ENCODE measurements at regions not wholly inside any gene's neighbourhood (a gene's known extent, or its start where the extent isn't known, plus 50 kb on each side); places are given as distances from the start of the nearest gene placed in this dataset.

GRCh38 chr14:26395726-26396125, 202.1 kb downstream of the NOVA1 start:
- Histone ChIP-seq H3K36me3 (no peaks in the 10 kb centered on the region), H3K4me1 (no peaks in the 10 kb centered on the region), H3K27ac (no peak overlapping the region), H3K9me3 (no peaks in the 10 kb centered on the region), H3K4me3 (no peak overlapping the region), H3K27me3 (no peaks in the 10 kb centered on the region)
- no peak for TF ChIP-seq CTCF (IDR thresholded peaks at IDR 0.05)
- no peak for DNase-seq (ENCODE audit: low spot score)

GRCh38 chr14:26394150-26394810, 203.6 kb downstream of the NOVA1 start:
- H3K27ac ChIP-seq: no peak overlapping the region
- H3K4me3 ChIP-seq: no peak overlapping the region
- H3K27me3 ChIP-seq: no peaks in the 10 kb centered on the region
- H3K9me3 ChIP-seq: no peaks in the 10 kb centered on the region
- DNase-seq (ENCODE audit: low spot score): no peak
- TF ChIP-seq CTCF (IDR thresholded peaks at IDR 0.05): peak in 1 of 2 donors; percentile 49
- H3K36me3 ChIP-seq: no peaks in the 10 kb centered on the region
- no peaks in the 10 kb centered on the region for H3K4me1 ChIP-seq

GRCh38 chr14:26392498-26392897, 205.3 kb downstream of the NOVA1 start:
- Histone ChIP-seq H3K9me3 (no peaks in the 10 kb centered on the region), H3K27ac (no peak overlapping the region), H3K36me3 (no peaks in the 10 kb centered on the region), H3K4me1 (no peaks in the 10 kb centered on the region), H3K27me3 (no peaks in the 10 kb centered on the region), H3K4me3 (no peak overlapping the region)
- no peak for DNase-seq (ENCODE audit: low spot score)
- no peak for TF ChIP-seq CTCF (IDR thresholded peaks at IDR 0.05)

GRCh38 chr14:26389646-26390508, 208.0 kb downstream of the NOVA1 start:
- no peak overlapping the region for H3K27ac ChIP-seq
- H3K9me3 ChIP-seq: no peaks in the 10 kb centered on the region
- no peaks in the 10 kb centered on the region for H3K27me3 ChIP-seq
- DNase-seq (ENCODE audit: low spot score): no peak
- H3K4me1 ChIP-seq: no peaks in the 10 kb centered on the region
- H3K4me3 ChIP-seq: no peak overlapping the region
- no peak for TF ChIP-seq CTCF (IDR thresholded peaks at IDR 0.05)
- H3K36me3 ChIP-seq: no peaks in the 10 kb centered on the region

GRCh38 chr14:26385310-26385709, 212.5 kb downstream of the NOVA1 start:
- Histone ChIP-seq H3K4me3 (no peak overlapping the region), H3K27me3 (no peaks in the 10 kb centered on the region), H3K27ac (no peak overlapping the region), H3K4me1 (no peaks in the 10 kb centered on the region), H3K36me3 (no peaks in the 10 kb centered on the region), H3K9me3 (no peaks in the 10 kb centered on the region)
- no peak for DNase-seq (ENCODE audit: low spot score)
- TF ChIP-seq CTCF (IDR thresholded peaks at IDR 0.05): no peak

Data from right atrium auricular region (tissue), 2 donors.